SKM-1 (cell line): ENCODE measurements at regions not wholly inside any gene's neighbourhood (a gene's known extent, or its start where the extent isn't known, plus 50 kb on each side); places are given as distances from the start of the nearest gene placed in this dataset.

Source experiments
- DNase-seq: peaks from one replicate; lab custom pipeline; 2025; ENCODE audit not compliant: unreplicated experiment; lab: John Stamatoyannopoulos, UW

GRCh38 chr3:18501679-18502343 lies 76.7 kb upstream of the SATB1 start:
- DNase-seq, result no peak

DNA sequence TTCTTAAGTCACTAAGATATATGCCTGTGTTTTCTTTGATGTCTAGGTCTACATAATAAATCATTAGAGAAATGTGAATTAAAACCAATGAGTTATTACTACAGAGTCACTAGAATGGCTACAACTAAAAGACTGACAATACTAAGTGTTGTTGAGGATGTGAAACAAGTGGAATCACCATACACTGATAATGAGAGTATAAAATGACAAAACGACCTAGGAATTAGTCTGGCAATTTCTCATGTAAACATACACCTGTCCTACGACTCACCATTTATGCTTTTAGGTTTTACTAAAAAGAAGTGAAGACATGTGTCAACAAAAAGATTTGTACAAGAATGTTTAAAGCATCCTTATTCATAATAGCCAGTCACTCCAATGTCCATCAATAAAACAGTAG lies 75.2 kb upstream of the SATB1 start:
- no peak for DNase-seq

DNA sequence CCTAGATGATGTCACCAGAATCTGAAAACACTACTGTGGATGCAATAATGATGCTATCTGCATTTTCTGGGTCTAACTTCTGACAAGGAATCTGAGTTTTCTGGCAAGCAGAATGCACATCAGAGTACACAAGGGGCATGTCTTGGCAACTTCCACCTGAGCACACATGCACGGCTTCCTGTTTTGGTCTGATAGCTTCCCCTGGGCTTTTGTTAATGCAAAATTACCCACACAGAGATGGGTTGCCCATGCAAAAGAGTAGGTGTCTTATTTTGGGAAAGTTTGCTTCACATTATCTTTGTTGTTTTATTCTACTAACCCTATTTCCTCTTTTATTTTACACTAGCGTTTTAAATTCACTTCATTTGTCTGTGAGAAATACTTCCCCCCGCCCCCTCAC lies 74.2 kb upstream of the SATB1 start:
- DNase-seq, result no peak

- DNase-seq, result no peak
These were observed 69.1 kb upstream of the SATB1 start for GRCh38 chr3:18494251-18494650.

GRCh38 chr3:18489939-18490338 lies 64.8 kb upstream of the SATB1 start:
- no peak for DNase-seq

DNA sequence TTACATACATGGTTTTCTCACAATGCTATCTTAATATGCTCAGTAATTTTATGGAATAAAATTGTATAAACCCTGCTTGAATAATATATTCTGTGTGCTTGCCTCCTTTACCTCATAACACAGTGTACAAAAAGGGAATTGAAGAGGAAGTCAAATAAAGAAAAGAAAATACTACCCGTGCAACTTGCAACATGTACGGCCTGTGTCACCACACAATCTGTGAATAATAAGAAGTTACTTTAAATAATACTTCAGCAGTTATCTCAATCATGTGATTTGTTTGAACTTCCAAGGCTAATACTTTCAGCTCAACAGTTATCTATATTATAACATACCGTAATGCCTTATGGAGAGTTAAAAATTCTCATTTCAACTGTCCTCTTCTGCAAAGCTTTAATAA lies 58.1 kb upstream of the SATB1 start:
- DNase-seq, result no peak

- no peak for DNase-seq
These were observed 56.9 kb upstream of the SATB1 start for GRCh38 chr3:18481946-18482548.

DNA sequence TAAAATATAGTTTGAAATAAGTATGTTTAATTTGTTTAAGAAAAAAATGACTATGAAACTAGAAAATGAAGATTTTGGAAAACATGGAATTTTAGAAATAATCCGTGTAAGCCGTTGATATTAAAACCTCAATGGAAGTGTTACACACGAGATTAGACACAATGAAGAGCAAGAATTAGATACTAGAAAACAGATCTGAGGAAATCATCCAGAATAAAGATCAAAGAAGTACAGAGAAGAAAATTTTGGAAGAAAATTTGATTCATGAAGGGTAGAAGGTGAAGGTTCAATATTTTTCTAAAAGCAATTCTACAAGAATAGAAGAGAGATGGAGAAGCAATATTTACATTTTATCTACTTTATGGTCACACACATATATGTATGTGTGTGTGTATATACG lies 52.5 kb upstream of the SATB1 start:
- no peak for DNase-seq
